Neural cell (in vitro differentiated cells): ENCODE measurements at regions not wholly inside any gene's neighbourhood (a gene's known extent, or its start where the extent isn't known, plus 50 kb on each side); places are given as distances from the start of the nearest gene placed in this dataset.

ENCODE experiments used
- H2AFZ ChIP-seq: fragments of 200-600, 300-800 bp; sonication (generic), shearing (Covaris generic); 2 replicates; pipeline ENCODE4 v1.6.0; 2014; ENCODE audit warnings: low read depth, mild to moderate bottlenecking, antibody characterized with exemption, low read length, moderate library complexity
- H3F3A ChIP-seq: fragments of 200-600 bp; shearing (Covaris generic); 2 replicates; pipeline ENCODE4 v1.6.1; 2016; ENCODE audit warnings: mild to moderate bottlenecking, moderate library complexity, mixed read lengths, antibody characterized with exemption, low read length; ENCODE audit not compliant: insufficient read depth, poor library complexity, severe bottlenecking
- H3K27ac ChIP-seq: fragments of 200-600, 300-800 bp; sonication (generic), shearing (Covaris generic); 2 replicates; pipeline ENCODE4 v1.5.1; 2014; ENCODE audit warnings: mild to moderate bottlenecking, low read length, moderate library complexity
- H3K27me3 ChIP-seq: fragments of 300-800, 200-600 bp; sonication (generic), shearing (Covaris generic); 2 replicates; pipeline ENCODE4 v1.6.0; 2014; ENCODE audit warnings: mild to moderate bottlenecking, low read depth, low read length, moderate library complexity; ENCODE audit not compliant: insufficient read depth
- H3K36me3 ChIP-seq: fragments of 300-800, 200-600 bp; sonication (generic), shearing (Covaris generic); 2 replicates; pipeline ENCODE4 v1.5.1; 2014; ENCODE audit warnings: mild to moderate bottlenecking, antibody characterized with exemption, low read length, moderate library complexity; ENCODE audit not compliant: insufficient read depth
- H3K4me2 ChIP-seq: fragments of 300-800, 200-600 bp; sonication (generic), shearing (Covaris generic); 2 replicates; pipeline ENCODE4 v1.6.0; 2014; ENCODE audit warnings: mild to moderate bottlenecking, low read length
- H3K4me3 ChIP-seq: fragments of 300-800, 200-600 bp; sonication (generic), shearing (Covaris generic); 2 replicates; pipeline ENCODE4 v1.5.1; 2014; ENCODE audit warnings: mild to moderate bottlenecking, low read length, moderate library complexity
- H3K79me2 ChIP-seq: fragments of 200-600 bp; shearing (Covaris generic); replicated peaks from 2 replicates; pipeline ENCODE4 v1.6.0; 2014; ENCODE audit warnings: mild to moderate bottlenecking, low read length, moderate library complexity; ENCODE audit not compliant: insufficient read depth
- H3K9ac ChIP-seq: fragments of 300-800, 200-600 bp; sonication (generic), shearing (Covaris generic); 2 replicates; pipeline ENCODE4 v1.6.1; 2016; ENCODE audit warnings: mild to moderate bottlenecking, low read length, mixed read lengths
- H3K9me2 ChIP-seq: fragments of 200-600 bp; shearing (Covaris generic); 2 replicates; pipeline ENCODE4 v1.6.1; 2016; ENCODE audit warnings: mild to moderate bottlenecking, low read length, mixed read lengths; ENCODE audit not compliant: insufficient read depth
- H3K9me3 ChIP-seq: fragments of 200-600, 300-800 bp; sonication (generic), shearing (Covaris generic); 2 replicates; pipeline ENCODE4 v1.6.1; 2016; ENCODE audit warnings: mild to moderate bottlenecking, mixed run types, low read length, moderate library complexity, mixed read lengths
- H4K20me1 ChIP-seq: fragments of 200-600 bp; shearing (Covaris generic); 2 replicates; pipeline ENCODE4 v1.6.1; 2016; ENCODE audit warnings: mild to moderate bottlenecking, mixed run types; ENCODE audit not compliant: insufficient read depth
- CTCF ChIP-seq: fragments of 450-650 bp; IDR thresholded peaks from 2 replicates; pipeline ENCODE4 v1.5.1; 2014; ENCODE audit warnings: antibody characterized with exemption, mild to moderate bottlenecking, moderate library complexity; ENCODE audit not compliant: poor library complexity, severe bottlenecking
- EP300 ChIP-seq: fragments of 450-650 bp; conservative IDR thresholded peaks from 2 replicates; pipeline ENCODE4 v1.6.1; 2014; ENCODE audit warnings: antibody characterized with exemption, mild to moderate bottlenecking, moderate library complexity; ENCODE audit not compliant: poor library complexity, severe bottlenecking
- EZH2 ChIP-seq: fragments of 200-600, 300-800 bp; shearing (Covaris generic), sonication (generic); IDR thresholded peaks from 2 replicates; pipeline ENCODE4 v1.6.1; 2014; ENCODE audit warnings: antibody characterized with exemption, low read length, borderline replicate concordance, mild to moderate bottlenecking; ENCODE audit not compliant: insufficient read depth, poor library complexity, severe bottlenecking
- MXI1 ChIP-seq: fragments of 450-650 bp; conservative IDR thresholded peaks from 2 replicates; pipeline ENCODE4 v1.6.1; 2014; ENCODE audit warnings: antibody characterized with exemption, mild to moderate bottlenecking; ENCODE audit not compliant: poor library complexity, severe bottlenecking
- POLR2AphosphoS5 ChIP-seq: IDR thresholded peaks from 2 replicates; pipeline ENCODE4 v1.6.1; 2012
- RAD21 ChIP-seq: fragments of 450-650 bp; conservative IDR thresholded peaks from 2 replicates; pipeline ENCODE4 v1.6.1; 2014; ENCODE audit warnings: antibody characterized with exemption, mild to moderate bottlenecking, moderate library complexity
- SMC3 ChIP-seq: fragments of 450-650 bp; conservative IDR thresholded peaks from 2 replicates; pipeline ENCODE4 v1.6.1; 2014; ENCODE audit warnings: antibody characterized with exemption, mild to moderate bottlenecking, moderate library complexity; ENCODE audit not compliant: poor library complexity
- TAF1 ChIP-seq: IDR thresholded peaks from 2 replicates; pipeline ENCODE4 v1.6.1; 2012; ENCODE audit warnings: low read depth
- TF ChIP-seq, protein P1 (sequence below): IDR thresholded peaks from 2 replicates; pipeline ENCODE4 v1.6.1; 2012; ENCODE audit warnings: borderline replicate concordance

GRCh38 chr2:38464971-38465788 is 88.1 kb upstream of the ATL2 start:
- Histone ChIP-seq H3K36me3 (no peaks in the 10 kb centered on the region), H3K4me3 (no peak overlapping the region), H3F3A (no peaks in the 10 kb centered on the region), H3K9me3 (no peaks in the 10 kb centered on the region), H3K9me2 (no peaks in the 10 kb centered on the region), H3K27ac (no peak overlapping the region), H4K20me1 (no peaks in the 10 kb centered on the region), H3K4me2 (no peak overlapping the region), H3K27me3 (no peaks in the 10 kb centered on the region), H3K79me2 (no peaks in the 10 kb centered on the region), H2AFZ (no peak overlapping the region), H3K9ac (no peak overlapping the region)
- no peak for TF ChIP-seq MXI1

GRCh38 chr2:38463752-38464151 is 86.7 kb upstream of the ATL2 start:
- no peaks in the 10 kb centered on the region for H3K27me3 ChIP-seq
- TF ChIP-seq EZH2 (no peak), TAF1 (no peak), EP300 (no peak), SMC3 (no peak), POLR2AphosphoS5 (no peak), RAD21 (no peak), CTCF (no peak), MXI1 (no peak)
- TF ChIP-seq, protein P1, sequence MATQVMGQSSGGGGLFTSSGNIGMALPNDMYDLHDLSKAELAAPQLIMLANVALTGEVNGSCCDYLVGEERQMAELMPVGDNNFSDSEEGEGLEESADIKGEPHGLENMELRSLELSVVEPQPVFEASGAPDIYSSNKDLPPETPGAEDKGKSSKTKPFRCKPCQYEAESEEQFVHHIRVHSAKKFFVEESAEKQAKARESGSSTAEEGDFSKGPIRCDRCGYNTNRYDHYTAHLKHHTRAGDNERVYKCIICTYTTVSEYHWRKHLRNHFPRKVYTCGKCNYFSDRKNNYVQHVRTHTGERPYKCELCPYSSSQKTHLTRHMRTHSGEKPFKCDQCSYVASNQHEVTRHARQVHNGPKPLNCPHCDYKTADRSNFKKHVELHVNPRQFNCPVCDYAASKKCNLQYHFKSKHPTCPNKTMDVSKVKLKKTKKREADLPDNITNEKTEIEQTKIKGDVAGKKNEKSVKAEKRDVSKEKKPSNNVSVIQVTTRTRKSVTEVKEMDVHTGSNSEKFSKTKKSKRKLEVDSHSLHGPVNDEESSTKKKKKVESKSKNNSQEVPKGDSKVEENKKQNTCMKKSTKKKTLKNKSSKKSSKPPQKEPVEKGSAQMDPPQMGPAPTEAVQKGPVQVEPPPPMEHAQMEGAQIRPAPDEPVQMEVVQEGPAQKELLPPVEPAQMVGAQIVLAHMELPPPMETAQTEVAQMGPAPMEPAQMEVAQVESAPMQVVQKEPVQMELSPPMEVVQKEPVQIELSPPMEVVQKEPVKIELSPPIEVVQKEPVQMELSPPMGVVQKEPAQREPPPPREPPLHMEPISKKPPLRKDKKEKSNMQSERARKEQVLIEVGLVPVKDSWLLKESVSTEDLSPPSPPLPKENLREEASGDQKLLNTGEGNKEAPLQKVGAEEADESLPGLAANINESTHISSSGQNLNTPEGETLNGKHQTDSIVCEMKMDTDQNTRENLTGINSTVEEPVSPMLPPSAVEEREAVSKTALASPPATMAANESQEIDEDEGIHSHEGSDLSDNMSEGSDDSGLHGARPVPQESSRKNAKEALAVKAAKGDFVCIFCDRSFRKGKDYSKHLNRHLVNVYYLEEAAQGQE = no peak
- no peaks in the 10 kb centered on the region for H3K9me2 ChIP-seq
- no peak overlapping the region for H3K9ac ChIP-seq
- H2AFZ ChIP-seq = no peak overlapping the region
- no peaks in the 10 kb centered on the region for H3K9me3 ChIP-seq
- H3F3A ChIP-seq = no peaks in the 10 kb centered on the region
- H3K36me3 ChIP-seq = no peaks in the 10 kb centered on the region
- H3K4me2 ChIP-seq = no peak overlapping the region
- H3K4me3 ChIP-seq = no peak overlapping the region
- H3K27ac ChIP-seq = no peak overlapping the region
- H4K20me1 ChIP-seq = no peaks in the 10 kb centered on the region
- H3K79me2 ChIP-seq = no peaks in the 10 kb centered on the region
